AG09319 (cell line): ENCODE measurements at regions not wholly inside any gene's neighbourhood (a gene's known extent, or its start where the extent isn't known, plus 50 kb on each side); places are given as distances from the start of the nearest gene placed in this dataset.

Experiments used
- DNase-seq: peaks from one replicate; pipeline ENCODE4 v3.0.0-alpha.2; 2010; ENCODE audit warnings: low read depth; ENCODE audit errors: extremely low read depth
- TF ChIP-seq, protein P1 (sequence below): IDR thresholded peaks from 2 replicates; pipeline ENCODE4 v1.5.1; 2011; ENCODE audit warnings: low read depth, mild to moderate bottlenecking, inconsistent platforms, low read length, moderate library complexity

DNA sequence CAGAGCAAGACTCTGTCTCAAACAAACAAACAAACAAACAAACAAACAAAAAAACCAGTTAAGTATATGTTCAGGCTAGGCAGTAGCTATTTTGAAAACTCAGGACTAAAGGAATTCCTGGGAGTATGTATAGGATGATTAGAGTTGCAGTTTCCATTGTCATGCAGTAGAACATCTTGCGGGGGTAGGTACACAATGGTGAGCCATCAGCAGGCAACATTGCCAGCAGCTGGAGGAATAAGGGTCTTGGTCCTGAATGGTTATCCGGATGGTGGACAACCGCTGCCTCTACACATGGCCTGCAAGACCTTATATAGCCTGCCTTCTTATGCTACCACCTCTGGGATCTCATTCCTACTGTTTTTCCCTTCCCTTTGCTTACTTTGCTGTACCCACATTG, 297.5 kb downstream of the SOX4 start:
- no peak for DNase-seq
- TF ChIP-seq, protein P1, sequence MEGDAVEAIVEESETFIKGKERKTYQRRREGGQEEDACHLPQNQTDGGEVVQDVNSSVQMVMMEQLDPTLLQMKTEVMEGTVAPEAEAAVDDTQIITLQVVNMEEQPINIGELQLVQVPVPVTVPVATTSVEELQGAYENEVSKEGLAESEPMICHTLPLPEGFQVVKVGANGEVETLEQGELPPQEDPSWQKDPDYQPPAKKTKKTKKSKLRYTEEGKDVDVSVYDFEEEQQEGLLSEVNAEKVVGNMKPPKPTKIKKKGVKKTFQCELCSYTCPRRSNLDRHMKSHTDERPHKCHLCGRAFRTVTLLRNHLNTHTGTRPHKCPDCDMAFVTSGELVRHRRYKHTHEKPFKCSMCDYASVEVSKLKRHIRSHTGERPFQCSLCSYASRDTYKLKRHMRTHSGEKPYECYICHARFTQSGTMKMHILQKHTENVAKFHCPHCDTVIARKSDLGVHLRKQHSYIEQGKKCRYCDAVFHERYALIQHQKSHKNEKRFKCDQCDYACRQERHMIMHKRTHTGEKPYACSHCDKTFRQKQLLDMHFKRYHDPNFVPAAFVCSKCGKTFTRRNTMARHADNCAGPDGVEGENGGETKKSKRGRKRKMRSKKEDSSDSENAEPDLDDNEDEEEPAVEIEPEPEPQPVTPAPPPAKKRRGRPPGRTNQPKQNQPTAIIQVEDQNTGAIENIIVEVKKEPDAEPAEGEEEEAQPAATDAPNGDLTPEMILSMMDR, result no peak

DNA sequence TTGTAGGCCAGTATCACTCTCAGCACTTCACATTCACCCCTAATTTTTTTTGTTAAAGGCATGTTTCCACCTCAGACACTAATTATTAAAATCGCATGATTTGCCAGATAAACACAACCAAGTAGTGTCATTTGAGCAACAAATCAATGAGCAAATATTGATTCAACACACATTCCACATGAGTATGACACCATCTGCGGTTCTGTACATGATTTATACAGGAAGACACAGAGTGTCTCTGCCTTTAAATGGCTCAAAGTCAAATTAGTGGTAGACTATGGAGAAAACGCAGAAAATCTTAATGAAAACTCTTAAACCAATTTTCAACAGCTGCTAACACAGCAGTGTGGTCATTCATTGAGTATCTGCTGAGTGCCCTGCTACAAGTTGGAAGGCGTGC, 300.2 kb downstream of the SOX4 start:
- TF ChIP-seq, protein P1, result no peak
- DNase-seq, result no peak

DNA sequence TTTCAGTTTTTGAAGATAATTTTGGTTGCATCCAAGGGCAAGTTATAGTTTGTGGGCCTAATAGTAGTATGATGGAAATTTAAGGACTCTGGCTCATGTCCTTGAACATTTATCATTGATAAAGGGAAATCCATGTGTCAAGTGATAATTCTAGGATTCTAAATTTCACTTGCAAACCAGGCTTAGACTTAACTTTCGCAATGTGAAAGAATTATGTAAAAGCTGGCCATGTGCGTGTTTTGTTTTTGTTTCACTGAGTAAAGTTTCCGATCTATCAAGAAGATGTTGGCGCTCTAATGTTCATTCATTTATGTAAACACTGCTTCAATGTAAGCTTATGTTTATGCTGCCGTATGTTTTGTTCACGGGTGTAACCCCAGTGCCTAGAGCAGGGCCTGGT, 302.0 kb downstream of the SOX4 start:
- TF ChIP-seq, protein P1, result no peak

DNA sequence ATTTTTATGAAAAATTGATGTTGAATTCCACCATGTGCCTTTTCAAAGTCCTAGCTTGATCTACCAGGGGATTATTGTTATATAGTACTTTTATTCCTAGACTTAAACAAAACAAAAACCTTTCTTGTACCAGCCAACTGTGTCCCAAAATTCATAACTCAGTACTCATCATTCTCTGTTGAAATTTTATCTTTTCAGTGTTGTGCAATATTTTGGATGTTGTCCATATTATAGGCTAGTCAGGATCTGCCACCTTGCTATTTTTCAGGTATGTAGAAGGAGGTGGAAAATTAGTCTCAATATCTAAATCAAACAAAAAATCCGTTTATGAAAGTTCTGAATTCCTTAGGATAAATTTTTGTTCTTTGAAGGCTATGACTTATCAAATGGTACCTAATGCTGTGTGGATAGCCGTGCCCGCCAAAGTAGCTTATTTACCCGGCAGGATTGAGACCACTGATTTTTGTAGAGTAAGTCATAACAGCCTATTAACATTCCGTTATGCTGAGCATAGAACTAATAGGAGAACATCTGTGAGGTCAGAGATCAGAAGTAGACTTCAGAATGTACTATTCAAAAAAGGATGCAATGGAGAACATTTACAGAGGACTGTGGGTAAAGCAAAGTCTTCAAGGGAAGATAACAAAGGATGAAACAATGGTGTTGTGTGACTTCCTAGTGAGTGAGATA, 304.7 kb downstream of the SOX4 start:
- no peak for DNase-seq
- TF ChIP-seq, protein P1, result no peak

More for the DNA sequence above, 302.0 kb downstream of the SOX4 start:
- no peak for DNase-seq

DNA sequence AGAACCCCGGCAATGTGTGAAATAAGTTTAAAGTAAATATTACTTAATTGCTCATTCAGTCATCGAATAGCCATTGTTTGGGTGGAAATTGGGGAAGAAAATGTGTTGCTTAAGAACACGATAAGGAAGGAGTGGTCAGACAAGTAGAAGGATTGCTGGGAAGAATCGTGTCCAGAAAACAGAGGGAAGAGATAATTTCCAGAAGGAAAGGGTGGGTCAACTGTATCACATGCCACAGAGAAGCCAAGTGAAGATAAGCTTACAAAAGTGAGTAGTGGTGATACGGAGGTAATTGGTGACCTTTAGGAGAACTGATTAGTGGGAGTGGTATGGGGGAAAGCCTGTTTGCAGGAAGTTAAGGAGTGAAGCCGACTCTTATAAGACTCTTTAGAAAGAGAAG, 306.2 kb downstream of the SOX4 start:
- no peak for DNase-seq
- TF ChIP-seq, protein P1, result no peak

DNA sequence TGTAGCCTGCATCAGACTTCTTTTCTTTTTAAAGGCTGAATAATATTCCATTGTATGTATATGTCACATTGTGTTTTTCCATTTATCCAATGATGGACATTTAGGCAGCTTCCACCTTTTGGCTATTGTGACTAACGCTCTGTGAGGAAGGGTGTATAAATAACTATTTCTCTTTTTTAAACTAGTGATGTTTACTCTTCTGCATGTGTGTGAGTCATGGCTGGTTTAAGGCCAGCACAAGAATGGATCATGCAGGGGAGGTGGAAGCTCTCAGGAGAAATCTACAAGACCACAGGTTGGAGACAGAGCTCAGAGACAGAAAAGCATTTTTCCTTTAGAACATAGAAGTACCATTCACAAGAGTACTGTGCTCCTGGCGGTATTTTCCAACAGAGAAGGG, 307.2 kb downstream of the SOX4 start:
- TF ChIP-seq, protein P1, result no peak
- DNase-seq, result no peak

DNA sequence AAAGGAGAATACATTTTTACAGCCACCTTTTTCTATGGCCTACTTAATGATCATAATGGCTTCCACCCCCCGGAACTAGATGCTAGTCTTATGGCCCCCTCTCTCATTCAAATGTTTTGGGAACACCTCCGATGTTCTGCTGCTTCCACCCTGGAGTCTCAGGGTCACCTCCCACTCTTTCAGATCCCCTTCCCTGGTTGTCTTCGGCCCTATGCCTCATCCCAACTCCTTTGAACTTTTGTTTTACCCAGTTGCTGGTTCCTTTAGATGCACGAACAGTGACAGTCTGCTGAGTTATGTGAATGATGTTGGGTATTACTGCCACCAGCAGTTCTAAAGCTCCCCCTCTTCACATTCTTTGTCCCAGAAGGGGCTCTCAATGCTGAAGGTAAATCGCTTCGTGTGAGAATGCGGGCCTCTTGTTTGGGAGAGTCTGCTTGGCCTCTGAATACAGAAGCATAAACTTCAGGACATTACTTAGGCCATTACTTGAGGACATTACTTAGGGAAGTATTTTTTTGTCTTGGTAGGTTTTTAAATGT, 309.1 kb downstream of the SOX4 start:
- no peak for DNase-seq
- TF ChIP-seq, protein P1, result no peak
